Mesendoderm (in vitro differentiated cells): ENCODE measurements at regions not wholly inside any gene's neighbourhood (a gene's known extent, or its start where the extent isn't known, plus 50 kb on each side); places are given as distances from the start of the nearest gene placed in this dataset.

ENCODE experiments used
- DNase-seq: peaks from one replicate; pipeline ENCODE4 v3.0.0; 2013
- H2AK5ac ChIP-seq: 2 replicates; pipeline ENCODE4 v1.6.1; 2013; ENCODE audit warnings: low read length, inconsistent platforms
- H2BK120ac ChIP-seq: 2 replicates; pipeline ENCODE4 v1.6.1; 2013; ENCODE audit warnings: low read depth, mild to moderate bottlenecking, low read length, moderate library complexity, mixed read lengths
- H2BK15ac ChIP-seq: replicated peaks from 2 replicates; pipeline ENCODE4 v1.6.1; 2013; ENCODE audit warnings: low read depth, mild to moderate bottlenecking, moderate library complexity
- H2BK5ac ChIP-seq: 2 replicates; pipeline ENCODE4 v1.6.1; 2013; ENCODE audit warnings: low read length, inconsistent platforms
- H3K18ac ChIP-seq: 2 replicates; pipeline ENCODE4 v1.6.1; 2013; ENCODE audit warnings: mild to moderate bottlenecking, low read length, mixed read lengths
- H3K23ac ChIP-seq: one replicate; pipeline ENCODE4 v1.6.1; 2013; ENCODE audit warnings: low read length
- H3K27ac ChIP-seq: 2 replicates; pipeline ENCODE4 v1.5.1; 2013; ENCODE audit warnings: low read depth, mild to moderate bottlenecking, inconsistent platforms, low read length, moderate library complexity
- H3K27me3 ChIP-seq: 2 replicates; pipeline ENCODE4 v1.6.1; 2013; ENCODE audit warnings: low read length, control low read depth, mild to moderate bottlenecking, inconsistent platforms; ENCODE audit not compliant: insufficient read depth, poor library complexity
- H3K36me3 ChIP-seq: 2 replicates; pipeline ENCODE4 v1.6.1; 2013; ENCODE audit warnings: low read length, inconsistent platforms; ENCODE audit not compliant: control insufficient read depth, insufficient read depth
- H3K4ac ChIP-seq: one replicate; pipeline ENCODE4 v1.6.1; 2013; ENCODE audit warnings: low read depth, mild to moderate bottlenecking, low read length, moderate library complexity
- H3K4me1 ChIP-seq: 2 replicates; pipeline ENCODE4 v1.6.1; 2013; ENCODE audit warnings: low read depth, low read length, inconsistent platforms; ENCODE audit not compliant: control insufficient read depth
- H3K4me2 ChIP-seq: 2 replicates; pipeline ENCODE4 v1.6.1; 2013; ENCODE audit warnings: low read length
- H3K4me3 ChIP-seq: 2 replicates; pipeline ENCODE4 v1.5.1; 2013; ENCODE audit warnings: mild to moderate bottlenecking, low read length
- H3K56ac ChIP-seq: one replicate; pipeline ENCODE4 v1.6.1; 2013; ENCODE audit warnings: low read length
- H3K79me1 ChIP-seq: 2 replicates; pipeline ENCODE4 v1.6.1; 2013; ENCODE audit warnings: low read length, inconsistent platforms
- H3K79me2 ChIP-seq: 2 replicates; pipeline ENCODE4 v1.6.1; 2013; ENCODE audit warnings: mild to moderate bottlenecking, low read length; ENCODE audit not compliant: control insufficient read depth, insufficient read depth
- H3K9ac ChIP-seq: 2 replicates; pipeline ENCODE4 v1.6.1; 2013; ENCODE audit warnings: low read length, inconsistent platforms
- H4K5ac ChIP-seq: one replicate; pipeline ENCODE4 v1.6.1; 2013; ENCODE audit warnings: low read length
- H4K8ac ChIP-seq: one replicate; pipeline ENCODE4 v1.6.1; 2013; ENCODE audit warnings: low read depth, mild to moderate bottlenecking, control low read depth, low read length, moderate library complexity
- WGBS: extraction: QIAGEN DNeasy Blood & Tissue Kit; methylation state at CpG from one replicate; pipeline ENCODE4 v1.1.7; 2013; ENCODE audit warnings: low lambda C conversion rate, missing lambda C conversion rate; ENCODE audit not compliant: insufficient coverage; ENCODE audit errors: extremely low coverage; 5-methylcytosine and 5-hydroxymethylcytosine counted together

DNA sequence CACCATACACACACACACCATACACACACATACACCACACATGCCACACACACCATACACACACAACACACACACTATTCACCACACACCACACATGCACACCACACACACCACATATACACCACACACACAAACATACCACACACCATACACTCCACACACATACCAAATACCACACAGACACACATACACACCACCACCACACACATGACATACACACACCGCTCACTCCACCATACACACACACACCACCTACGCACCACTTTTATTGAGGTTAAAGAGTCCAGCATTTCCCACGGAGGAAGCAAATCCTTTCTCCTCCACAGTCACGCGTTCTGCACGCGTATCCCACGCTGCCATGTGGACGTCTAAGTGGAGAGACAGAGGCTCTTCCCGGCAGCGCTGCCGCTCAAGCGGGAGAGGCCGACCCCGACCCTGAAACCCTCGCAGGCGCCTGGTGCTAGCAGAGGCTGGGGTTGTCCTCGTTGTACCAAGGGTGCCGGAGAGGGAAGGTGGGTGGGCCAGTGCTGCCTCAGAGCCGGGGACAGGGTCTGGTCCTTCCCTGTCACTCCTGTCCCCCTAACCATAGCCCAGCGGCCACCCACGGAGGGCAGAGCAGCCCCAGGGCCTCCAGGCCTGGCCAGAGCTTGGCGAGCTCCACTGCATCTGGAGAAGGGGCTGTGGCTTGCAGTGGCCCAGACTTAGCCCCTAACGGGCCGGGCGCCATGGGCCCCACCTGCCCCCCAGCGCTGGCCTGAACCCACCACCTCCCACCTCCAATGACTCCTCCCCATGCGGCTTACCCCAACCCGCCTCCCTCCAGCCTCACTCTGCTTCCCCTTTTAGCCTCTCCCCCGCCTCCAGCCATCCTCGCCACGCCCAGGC, 1495.0 kb downstream of the BRD1 start:
- no peak overlapping the region for H3K18ac ChIP-seq
- no peak overlapping the region for H3K56ac ChIP-seq
- H3K79me2 ChIP-seq: no peaks in the 10 kb centered on the region
- H3K4me3 ChIP-seq: no peak overlapping the region
- H3K27me3 ChIP-seq: no peaks in the 10 kb centered on the region
- peaks cover 2% of the 10 kb centered on the region for H3K4me1 ChIP-seq
- 100% methylated on average over 1 of the region's 32 CpGs for WGBS
- no peak overlapping the region for H3K9ac ChIP-seq
- no peak overlapping the region for H2BK120ac ChIP-seq
- H3K27ac ChIP-seq: no peak overlapping the region
- H4K5ac ChIP-seq: no peak overlapping the region
- no peak overlapping the region for H2BK15ac ChIP-seq
- no peak overlapping the region for H2BK5ac ChIP-seq
- H3K23ac ChIP-seq: no peak overlapping the region
- no peak overlapping the region for H3K4me2 ChIP-seq
- H2AK5ac ChIP-seq: no peak overlapping the region
- H3K36me3 ChIP-seq: no peaks in the 10 kb centered on the region
- no peak for DNase-seq
- no peak overlapping the region for H3K4ac ChIP-seq
- H4K8ac ChIP-seq: no peak overlapping the region
- no peaks in the 10 kb centered on the region for H3K79me1 ChIP-seq

DNA sequence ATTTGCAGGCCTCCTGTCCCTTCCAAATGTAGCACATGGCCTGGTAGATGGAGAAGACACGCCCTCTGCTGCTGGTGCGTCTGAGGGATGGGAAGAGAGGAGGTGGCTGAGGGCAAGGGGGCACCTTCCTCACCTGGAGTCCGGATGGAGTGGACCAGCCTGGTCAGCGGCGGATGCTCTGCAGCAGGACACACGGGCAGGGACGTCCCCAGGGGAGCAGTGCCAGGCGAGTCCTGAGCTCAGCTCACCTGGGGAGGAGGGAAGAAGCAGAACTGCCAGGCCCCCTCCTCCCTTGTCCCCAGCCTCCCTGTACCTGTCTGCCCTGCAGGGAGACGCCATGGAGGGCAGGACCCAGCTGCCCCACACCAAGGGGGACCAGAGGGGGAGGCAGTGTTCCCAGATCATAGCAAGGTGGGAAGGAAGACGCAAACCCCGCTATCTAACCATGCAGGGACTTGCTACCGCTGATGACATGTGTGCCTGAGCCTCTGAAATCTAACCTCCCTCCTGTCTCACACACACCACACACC, 1495.9 kb downstream of the BRD1 start:
- H3K79me1 ChIP-seq: no peaks in the 10 kb centered on the region
- WGBS: no CpG with 5 or more reads among the region's 12 CpGs
- no peaks in the 10 kb centered on the region for H3K27me3 ChIP-seq
- H2BK5ac ChIP-seq: no peak overlapping the region
- H3K23ac ChIP-seq: peak overlapping the region; percentile 80
- no peak overlapping the region for H4K8ac ChIP-seq
- DNase-seq: no peak
- no peak overlapping the region for H3K9ac ChIP-seq
- H3K4me3 ChIP-seq: no peak overlapping the region
- H3K4me2 ChIP-seq: no peak overlapping the region
- no peak overlapping the region for H3K27ac ChIP-seq
- H2BK15ac ChIP-seq: no peak overlapping the region
- H3K4me1 ChIP-seq: peaks cover 2% of the 10 kb centered on the region
- H3K4ac ChIP-seq: no peak overlapping the region
- no peaks in the 10 kb centered on the region for H3K79me2 ChIP-seq
- H2AK5ac ChIP-seq: no peak overlapping the region
- H3K56ac ChIP-seq: no peak overlapping the region
- H3K36me3 ChIP-seq: no peaks in the 10 kb centered on the region
- H3K18ac ChIP-seq: no peak overlapping the region
- H2BK120ac ChIP-seq: no peak overlapping the region
- H4K5ac ChIP-seq: no peak overlapping the region

DNA sequence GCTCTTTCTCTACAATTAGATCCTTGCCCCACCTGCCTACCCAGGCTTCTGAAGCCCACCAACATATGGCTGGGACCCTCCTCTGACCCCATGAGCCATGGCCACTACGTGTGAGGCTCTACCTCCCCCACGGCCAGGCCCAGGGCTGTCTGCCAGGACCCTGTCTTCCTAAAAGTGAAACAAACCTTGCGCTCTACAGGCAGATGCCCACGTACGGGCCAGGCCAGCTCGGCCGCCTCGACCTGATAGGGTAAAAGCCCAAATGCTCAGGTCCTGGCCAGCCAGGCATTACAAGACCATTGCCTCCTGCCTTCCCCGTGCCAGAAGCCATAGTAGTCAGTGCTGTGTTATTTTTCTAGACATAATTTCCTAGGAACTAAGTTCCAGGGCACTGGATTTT, 1496.4 kb downstream of the BRD1 start:
- no peak overlapping the region for H4K8ac ChIP-seq
- H3K27ac ChIP-seq: no peak overlapping the region
- no peak overlapping the region for H3K23ac ChIP-seq
- no peak overlapping the region for H2BK15ac ChIP-seq
- no peaks in the 10 kb centered on the region for H3K36me3 ChIP-seq
- no peak overlapping the region for H3K56ac ChIP-seq
- no peak overlapping the region for H4K5ac ChIP-seq
- H3K27me3 ChIP-seq: no peaks in the 10 kb centered on the region
- H3K4ac ChIP-seq: no peak overlapping the region
- no peak overlapping the region for H2BK5ac ChIP-seq
- H2BK120ac ChIP-seq: no peak overlapping the region
- H3K4me2 ChIP-seq: no peak overlapping the region
- DNase-seq: no peak
- H3K4me1 ChIP-seq: peaks cover 2% of the 10 kb centered on the region
- no peak overlapping the region for H2AK5ac ChIP-seq
- no peak overlapping the region for H3K4me3 ChIP-seq
- H3K79me1 ChIP-seq: no peaks in the 10 kb centered on the region
- H3K79me2 ChIP-seq: no peaks in the 10 kb centered on the region
- H3K18ac ChIP-seq: no peak overlapping the region
- no CpG with 5 or more reads among the region's 9 CpGs for WGBS
- H3K9ac ChIP-seq: no peak overlapping the region

DNA sequence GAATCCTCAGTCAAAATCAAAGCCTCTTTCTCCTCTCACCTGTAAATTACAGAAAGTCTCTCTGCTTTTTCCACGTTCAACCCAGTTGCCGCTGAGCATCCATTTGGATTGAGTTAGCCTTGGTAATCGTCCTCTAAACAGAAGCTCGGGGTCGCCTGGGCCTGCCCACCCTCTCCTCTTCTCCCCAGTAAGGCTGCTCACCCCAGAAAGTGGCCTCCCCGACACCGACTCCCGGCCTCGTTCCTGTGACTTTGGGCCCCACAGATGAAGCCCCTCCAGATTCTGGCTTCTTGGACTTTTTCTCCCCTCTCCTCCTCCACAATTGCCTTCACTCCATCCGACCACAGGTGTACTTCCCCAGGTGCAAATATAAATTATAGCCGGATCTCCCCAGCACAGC, 1500.0 kb downstream of the BRD1 start:
- H2BK15ac ChIP-seq: no peak overlapping the region
- H3K4me1 ChIP-seq: no peaks in the 10 kb centered on the region
- no peak for DNase-seq
- no peak overlapping the region for H3K23ac ChIP-seq
- no CpG with 5 or more reads among the region's 11 CpGs for WGBS
- H3K27ac ChIP-seq: no peak overlapping the region
- no peak overlapping the region for H2AK5ac ChIP-seq
- no peak overlapping the region for H3K18ac ChIP-seq
- no peaks in the 10 kb centered on the region for H3K79me1 ChIP-seq
- no peaks in the 10 kb centered on the region for H3K36me3 ChIP-seq
- H2BK120ac ChIP-seq: no peak overlapping the region
- no peak overlapping the region for H2BK5ac ChIP-seq
- H3K9ac ChIP-seq: no peak overlapping the region
- H3K79me2 ChIP-seq: no peaks in the 10 kb centered on the region
- H3K4me2 ChIP-seq: no peak overlapping the region
- no peak overlapping the region for H3K4ac ChIP-seq
- H3K56ac ChIP-seq: no peak overlapping the region
- no peak overlapping the region for H4K8ac ChIP-seq
- no peak overlapping the region for H4K5ac ChIP-seq
- no peaks in the 10 kb centered on the region for H3K27me3 ChIP-seq
- no peak overlapping the region for H3K4me3 ChIP-seq

DNA sequence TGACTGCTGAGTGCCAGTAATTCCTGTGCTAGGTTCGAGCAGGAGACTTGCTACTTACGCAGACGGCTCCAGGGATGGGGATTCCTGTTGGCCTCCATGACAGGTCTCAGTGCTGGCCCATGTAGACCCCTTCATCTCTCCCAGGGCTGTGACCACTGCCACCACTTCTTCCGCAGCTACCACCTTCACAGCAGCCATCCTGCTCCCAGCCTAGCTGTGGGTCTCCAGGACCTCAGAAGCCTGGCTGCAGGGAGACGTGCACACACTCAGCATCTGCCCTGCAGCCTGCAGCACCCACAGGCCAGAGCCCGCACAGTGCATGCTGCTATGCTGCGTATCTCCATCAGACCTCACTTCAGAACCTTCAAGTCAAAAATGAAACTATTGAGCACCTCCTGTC, 1503.9 kb downstream of the BRD1 start:
- H3K27me3 ChIP-seq: no peaks in the 10 kb centered on the region
- H2BK15ac ChIP-seq: no peak overlapping the region
- H3K4me2 ChIP-seq: no peak overlapping the region

More for the DNA sequence above, 1503.9 kb downstream of the BRD1 start:
- WGBS: no CpG with 5 or more reads among the region's 7 CpGs
- no peak for DNase-seq
- Histone ChIP-seq H3K27ac (no peak overlapping the region), H3K18ac (no peak overlapping the region), H2AK5ac (no peak overlapping the region), H3K79me2 (no peaks in the 10 kb centered on the region), H3K4ac (no peak overlapping the region), H2BK120ac (no peak overlapping the region), H3K9ac (no peak overlapping the region), H3K56ac (no peak overlapping the region), H4K8ac (no peak overlapping the region), H4K5ac (no peak overlapping the region), H3K36me3 (no peaks in the 10 kb centered on the region), H2BK5ac (no peak overlapping the region), H3K79me1 (no peaks in the 10 kb centered on the region), H3K4me3 (no peak overlapping the region), H3K23ac (no peak overlapping the region), H3K4me1 (no peaks in the 10 kb centered on the region)
